ENCODE measurements at regions not wholly inside any gene's neighbourhood (a gene's known extent, or its start where the extent isn't known, plus 50 kb on each side); places are given as distances from the start of the nearest gene placed in this dataset.
"Not testable (repeated sequence)": the region's sequence is repeated elsewhere in the genome, so short reads cannot be mapped to it uniquely, and the experiment has no call there.

DNA sequence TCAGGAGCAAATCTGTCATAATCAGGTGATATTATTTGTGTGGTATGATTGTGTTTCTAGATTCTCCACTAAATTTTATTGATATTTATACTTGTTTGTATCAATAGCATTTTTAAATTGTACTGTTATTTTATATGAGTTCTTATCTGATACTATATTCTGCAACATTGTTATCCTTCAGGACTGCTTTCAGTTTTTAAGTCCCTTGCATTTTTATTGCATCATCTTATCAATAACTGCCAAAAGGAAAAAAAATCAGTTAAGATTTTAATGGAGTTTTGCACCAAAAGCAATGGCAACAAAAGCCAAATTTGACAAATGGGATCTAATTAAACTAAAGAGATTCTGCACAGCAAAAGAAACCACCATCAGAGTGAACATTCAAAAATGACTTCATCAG, 741.3 kb upstream of the CTNND2 start:
- Mint-ChIP-seq H3K4me3 (no peak overlapping the region), H3K36me3 (ENCODE audit: low read depth) (no peaks in the 10 kb centered on the region), H3K27ac (no peak overlapping the region), H3K27me3 (no peaks in the 10 kb centered on the region), H3K9me3 (peaks cover 35% of the 10 kb centered on the region), H3K4me1 (ENCODE audit: low read depth) (no peaks in the 10 kb centered on the region)
- intact Hi-C loops (cut with micrococcal nuclease): no loop called here

DNA sequence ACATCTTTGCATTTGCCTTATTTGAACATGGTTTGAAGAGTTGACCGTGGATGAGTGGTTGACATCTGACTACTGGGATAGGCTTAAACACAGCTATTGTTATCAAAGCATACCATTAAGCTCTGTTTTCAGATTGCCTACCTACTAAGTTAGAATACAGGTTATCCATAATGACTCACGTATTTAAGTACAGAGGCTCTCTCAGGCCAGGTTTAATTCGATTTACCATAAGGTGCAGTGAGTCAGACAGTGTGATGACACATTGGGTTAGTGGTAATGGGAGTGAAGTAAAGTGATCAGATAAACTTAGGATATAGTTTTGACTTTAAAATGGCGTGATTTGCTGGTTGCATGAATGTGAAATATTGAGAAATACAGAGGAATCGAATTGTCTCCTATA, 732.0 kb upstream of the CTNND2 start:
- Mint-ChIP-seq H3K27ac (no peak overlapping the region), H3K9me3 (peaks cover 63% of the 10 kb centered on the region), H3K36me3 (ENCODE audit: low read depth) (no peaks in the 10 kb centered on the region), H3K4me3 (no peak overlapping the region), H3K27me3 (no peaks in the 10 kb centered on the region), H3K4me1 (ENCODE audit: low read depth) (no peaks in the 10 kb centered on the region)
- intact Hi-C loops (cut with micrococcal nuclease): no loop called here

DNA sequence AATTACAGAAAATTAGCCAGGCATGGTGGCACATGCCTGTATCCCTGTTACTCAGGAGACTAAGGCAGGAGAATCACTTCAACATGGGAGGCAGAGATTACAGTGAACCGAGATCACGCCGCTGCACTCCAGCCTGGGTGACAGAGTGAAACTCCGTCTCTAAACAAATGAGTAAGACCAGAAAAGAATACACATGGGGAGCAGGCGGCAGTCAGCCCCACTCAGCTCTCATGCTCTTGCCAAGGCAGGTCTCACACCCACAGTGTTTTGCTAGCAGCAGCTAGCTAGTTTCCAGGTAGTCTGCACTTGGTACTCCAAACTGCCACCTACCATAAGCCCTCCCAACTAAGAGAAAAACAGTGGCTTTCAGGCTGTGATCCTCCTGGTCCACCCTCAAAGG, 722.3 kb upstream of the CTNND2 start:
- intact Hi-C loops (cut with micrococcal nuclease): no loop called here
- Mint-ChIP-seq H3K4me3 (no peak overlapping the region), H3K36me3 (ENCODE audit: low read depth) (no peaks in the 10 kb centered on the region), H3K4me1 (ENCODE audit: low read depth) (no peaks in the 10 kb centered on the region), H3K9me3 (peaks cover 56% of the 10 kb centered on the region), H3K27ac (no peak overlapping the region), H3K27me3 (no peaks in the 10 kb centered on the region)

DNA sequence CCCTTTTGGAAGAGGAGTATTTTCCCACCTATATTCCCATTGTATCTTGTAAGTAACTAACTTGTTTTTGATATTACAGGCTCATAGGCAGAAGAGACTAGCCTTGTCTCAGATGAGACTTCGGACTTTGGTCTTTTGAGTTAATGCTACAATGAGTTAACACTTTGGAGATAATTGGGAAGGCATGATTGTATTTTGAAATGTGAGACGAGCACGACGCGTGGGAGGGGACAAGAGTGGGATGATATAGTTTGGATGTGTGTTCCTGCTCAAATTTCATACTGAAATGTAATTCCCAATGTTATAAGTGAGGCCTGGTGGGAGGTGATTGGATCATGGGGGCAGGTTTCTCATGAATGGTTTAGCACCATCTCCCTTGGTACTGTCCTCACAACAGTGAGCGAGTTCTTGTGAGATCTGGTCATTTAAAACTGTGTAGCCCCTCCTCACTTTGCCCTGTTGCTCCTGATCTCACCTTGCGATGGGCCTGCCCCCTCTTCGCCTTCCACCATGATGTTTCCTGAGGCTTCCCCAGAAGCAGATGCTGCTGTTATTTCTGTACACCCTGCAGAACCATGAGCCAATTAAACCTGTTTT, 721.5 kb upstream of the CTNND2 start:
- Mint-ChIP-seq H3K4me3 (no peak overlapping the region), H3K27ac (no peak overlapping the region), H3K4me1 (ENCODE audit: low read depth) (no peaks in the 10 kb centered on the region), H3K9me3 (peaks cover 56% of the 10 kb centered on the region), H3K27me3 (no peaks in the 10 kb centered on the region), H3K36me3 (ENCODE audit: low read depth) (no peaks in the 10 kb centered on the region)
- intact Hi-C loops (cut with micrococcal nuclease): no loop called here

DNA sequence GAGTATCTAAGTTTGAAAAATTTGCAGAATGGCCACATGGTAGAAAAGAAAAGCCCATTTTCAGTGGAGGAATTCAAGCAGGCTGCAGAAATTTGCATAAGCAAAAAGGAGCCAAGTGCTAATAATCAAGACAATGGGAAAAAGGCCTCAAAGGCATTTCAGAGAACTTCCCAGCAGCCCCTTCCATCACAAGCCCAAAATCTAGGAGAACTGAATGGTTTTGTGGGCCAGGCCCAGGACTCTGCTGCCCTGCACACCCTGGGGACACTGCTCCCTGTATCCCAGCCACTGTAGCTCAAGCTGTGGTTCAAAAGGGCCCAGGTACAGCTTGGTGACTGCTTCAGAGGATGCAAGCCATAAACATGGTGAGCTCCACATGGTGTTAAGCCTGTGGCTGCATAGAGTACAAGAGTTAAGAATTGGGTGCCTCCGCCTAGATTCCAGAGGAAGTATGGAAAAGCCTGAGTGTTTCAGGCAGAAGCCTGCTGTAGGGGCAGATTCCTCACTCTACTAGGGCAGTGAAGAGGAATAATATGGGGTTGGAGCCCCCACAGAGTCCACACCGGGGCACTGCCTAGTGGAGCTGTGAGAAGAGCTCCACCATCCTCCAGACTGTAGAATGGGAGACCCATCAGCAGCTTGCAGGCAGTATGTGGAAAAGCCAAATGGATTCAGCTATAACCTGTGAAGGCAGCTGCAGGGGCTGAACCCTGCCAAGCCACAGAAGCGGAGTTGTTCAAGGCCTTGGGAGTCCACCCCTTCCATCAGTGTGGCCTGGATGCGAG, 720.7 kb upstream of the CTNND2 start:
- no peak overlapping the region for H3K4me3 Mint-ChIP-seq
- H3K36me3 Mint-ChIP-seq (ENCODE audit: low read depth): no peaks in the 10 kb centered on the region
- no peaks in the 10 kb centered on the region for H3K4me1 Mint-ChIP-seq (ENCODE audit: low read depth)
- H3K27me3 Mint-ChIP-seq: no peaks in the 10 kb centered on the region
- no peak overlapping the region for H3K27ac Mint-ChIP-seq
- intact Hi-C loops (cut with micrococcal nuclease): no loop called here
- H3K9me3 Mint-ChIP-seq: peaks cover 59% of the 10 kb centered on the region

DNA sequence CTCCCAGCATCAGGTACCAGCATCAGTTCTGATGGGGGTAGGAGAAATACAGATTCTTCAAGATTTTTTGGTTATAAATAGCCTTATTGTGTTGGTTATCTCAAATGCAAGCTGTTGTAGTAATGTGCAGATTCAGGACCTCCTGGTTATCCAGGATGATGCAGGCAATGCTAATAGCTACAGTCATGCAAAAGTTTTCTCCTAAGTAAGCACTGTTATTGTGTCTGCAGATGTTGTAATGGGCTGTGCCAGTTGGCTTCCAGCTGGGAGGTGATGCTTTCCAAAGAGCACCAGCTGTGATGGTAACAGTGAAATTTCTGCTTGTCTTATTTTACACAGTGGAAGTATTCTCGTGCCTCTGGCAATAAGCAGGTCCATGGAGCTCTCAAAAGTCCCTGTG, 719.2 kb upstream of the CTNND2 start:
- no peaks in the 10 kb centered on the region for H3K4me1 Mint-ChIP-seq (ENCODE audit: low read depth)
- H3K9me3 Mint-ChIP-seq: peaks cover 74% of the 10 kb centered on the region
- H3K4me3 Mint-ChIP-seq: no peak overlapping the region
- intact Hi-C loops (cut with micrococcal nuclease): no loop called here
- no peak overlapping the region for H3K27ac Mint-ChIP-seq
- H3K27me3 Mint-ChIP-seq: no peaks in the 10 kb centered on the region
- H3K36me3 Mint-ChIP-seq (ENCODE audit: low read depth): no peaks in the 10 kb centered on the region

DNA sequence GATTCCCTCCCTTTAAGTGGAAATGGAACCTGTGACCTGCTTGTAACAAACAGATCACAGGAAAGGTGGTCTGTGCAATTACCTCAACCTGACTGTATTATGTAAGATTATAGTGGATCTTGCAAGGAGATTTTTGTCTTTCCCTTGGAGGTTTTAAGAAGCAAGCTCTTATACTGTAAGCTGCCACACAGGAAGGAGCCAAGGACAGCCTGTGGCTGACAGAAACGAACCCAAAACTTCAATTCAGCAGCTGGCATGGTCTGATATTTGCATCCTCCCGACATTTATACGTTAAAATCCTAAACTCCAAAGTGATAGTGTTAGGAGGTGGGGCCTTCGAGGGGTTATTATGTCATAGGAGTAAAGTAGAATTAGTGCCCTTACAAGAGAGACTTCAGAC, 711.8 kb upstream of the CTNND2 start:
- Mint-ChIP-seq H3K36me3 (ENCODE audit: low read depth) (no peaks in the 10 kb centered on the region), H3K27ac (no peak overlapping the region), H3K9me3 (peaks cover 86% of the 10 kb centered on the region), H3K4me3 (no peak overlapping the region), H3K4me1 (ENCODE audit: low read depth) (no peaks in the 10 kb centered on the region), H3K27me3 (no peaks in the 10 kb centered on the region)
- intact Hi-C loops (cut with micrococcal nuclease): no loop called here

DNA sequence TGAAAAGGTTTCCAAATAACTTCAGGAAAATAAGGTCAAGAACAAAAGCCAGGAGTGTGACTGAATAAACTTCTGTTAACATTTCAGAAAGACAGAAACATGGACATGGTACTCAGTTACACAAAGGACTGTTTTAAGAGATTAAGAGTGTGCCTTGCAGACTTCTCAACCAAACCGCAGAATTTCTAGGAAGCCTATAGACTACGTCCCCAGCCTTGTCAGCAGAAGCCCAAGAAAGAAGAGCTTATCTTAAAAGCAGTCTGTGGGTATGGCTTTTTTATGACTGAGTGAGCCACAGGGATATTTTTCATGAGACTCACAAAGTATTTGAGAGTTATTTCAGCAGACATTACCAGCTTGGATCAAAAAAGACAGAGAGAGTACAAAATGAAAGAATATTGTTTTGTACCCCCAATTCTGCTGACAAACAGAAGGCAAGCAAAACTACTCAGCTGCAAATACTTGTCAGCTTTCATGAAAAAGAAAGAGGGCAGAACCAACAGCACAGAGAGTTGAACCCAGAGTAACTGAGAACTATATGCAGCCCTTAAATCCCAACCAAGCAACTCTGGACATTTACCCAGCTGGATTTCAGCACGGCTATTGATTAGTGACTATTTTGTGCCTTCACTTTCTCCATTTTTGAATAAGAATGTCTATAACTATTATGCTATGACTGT, 711.0 kb upstream of the CTNND2 start:
- Mint-ChIP-seq H3K4me3 (no peak overlapping the region), H3K4me1 (ENCODE audit: low read depth) (no peaks in the 10 kb centered on the region), H3K27me3 (no peaks in the 10 kb centered on the region), H3K9me3 (peaks cover 92% of the 10 kb centered on the region), H3K36me3 (ENCODE audit: low read depth) (no peaks in the 10 kb centered on the region), H3K27ac (no peak overlapping the region)
- intact Hi-C loops (cut with micrococcal nuclease): no loop called here

DNA sequence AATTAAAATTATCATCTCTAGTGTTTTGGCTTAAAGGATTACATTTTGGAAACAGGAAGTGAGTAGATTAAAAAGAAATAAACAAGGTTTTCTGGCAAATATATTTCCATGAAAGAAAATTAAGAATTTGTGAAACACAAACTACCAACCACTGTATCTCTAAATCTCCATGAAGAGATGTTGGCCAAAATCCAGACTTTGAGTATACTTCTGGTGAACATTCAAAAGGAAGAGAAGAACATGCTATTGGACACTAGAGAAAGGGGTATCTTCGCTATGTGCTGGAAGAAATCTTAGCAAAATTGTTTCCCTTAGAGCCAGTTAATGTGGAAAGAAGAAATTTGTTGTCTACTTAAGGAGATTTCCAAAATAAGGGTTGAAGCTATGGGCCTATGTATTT, 710.4 kb upstream of the CTNND2 start:
- intact Hi-C loops (cut with micrococcal nuclease): no loop called here
- Mint-ChIP-seq H3K27me3 (no peaks in the 10 kb centered on the region), H3K4me3 (no peak overlapping the region), H3K36me3 (ENCODE audit: low read depth) (no peaks in the 10 kb centered on the region), H3K4me1 (ENCODE audit: low read depth) (no peaks in the 10 kb centered on the region), H3K9me3 (peaks cover 85% of the 10 kb centered on the region), H3K27ac (no peak overlapping the region)

DNA sequence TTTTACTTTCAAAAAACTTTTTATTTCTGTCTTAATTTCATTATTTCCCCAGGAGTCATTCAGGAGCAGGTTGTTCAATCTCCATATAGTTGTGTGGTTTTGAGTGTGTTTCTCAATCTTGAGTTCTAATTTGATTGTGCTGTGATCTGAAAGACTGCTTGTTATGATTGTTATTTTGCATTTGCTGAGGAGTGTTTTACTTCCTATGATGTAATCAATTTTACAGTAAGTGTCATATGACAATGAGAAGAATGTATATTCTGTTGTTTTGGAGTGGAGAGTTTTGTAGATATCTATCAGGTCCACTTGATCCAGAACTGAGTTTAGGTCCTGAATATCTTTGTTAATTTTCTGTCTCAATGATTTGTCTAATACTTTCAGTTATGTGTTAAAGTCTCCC, 706.9 kb upstream of the CTNND2 start:
- Mint-ChIP-seq H3K9me3 (peaks cover 61% of the 10 kb centered on the region), H3K4me3 (no peak overlapping the region), H3K4me1 (ENCODE audit: low read depth) (no peaks in the 10 kb centered on the region), H3K27ac (no peak overlapping the region), H3K27me3 (no peaks in the 10 kb centered on the region), H3K36me3 (ENCODE audit: low read depth) (no peaks in the 10 kb centered on the region)
- intact Hi-C loops (cut with micrococcal nuclease): no loop called here

DNA sequence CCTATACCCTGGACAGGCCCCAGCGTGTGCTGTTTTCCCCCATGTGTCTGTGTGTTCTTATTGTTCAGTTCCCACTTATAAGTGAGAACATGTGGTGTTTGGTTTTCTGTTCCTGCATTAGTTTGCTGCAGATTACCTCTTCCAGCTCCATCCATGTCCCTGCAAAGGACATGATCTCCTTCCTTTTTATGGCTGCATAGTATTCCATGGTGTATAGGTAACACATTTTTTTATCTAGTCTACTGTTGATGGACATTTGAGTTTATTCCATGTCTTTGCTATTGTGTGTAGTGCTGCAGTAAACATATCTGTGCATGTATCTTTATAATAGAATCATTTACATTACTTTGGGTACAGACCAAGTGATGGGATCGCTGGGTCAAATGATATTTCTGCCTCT, 703.6 kb upstream of the CTNND2 start:
- peaks cover 42% of the 10 kb centered on the region for H3K9me3 Mint-ChIP-seq
- H3K4me3 Mint-ChIP-seq; H3K27ac Mint-ChIP-seq; intact Hi-C loops (cut with micrococcal nuclease); H3K4me1 Mint-ChIP-seq (ENCODE audit: low read depth); H3K27me3 Mint-ChIP-seq; H3K36me3 Mint-ChIP-seq (ENCODE audit: low read depth): not testable (repeated sequence)

DNA sequence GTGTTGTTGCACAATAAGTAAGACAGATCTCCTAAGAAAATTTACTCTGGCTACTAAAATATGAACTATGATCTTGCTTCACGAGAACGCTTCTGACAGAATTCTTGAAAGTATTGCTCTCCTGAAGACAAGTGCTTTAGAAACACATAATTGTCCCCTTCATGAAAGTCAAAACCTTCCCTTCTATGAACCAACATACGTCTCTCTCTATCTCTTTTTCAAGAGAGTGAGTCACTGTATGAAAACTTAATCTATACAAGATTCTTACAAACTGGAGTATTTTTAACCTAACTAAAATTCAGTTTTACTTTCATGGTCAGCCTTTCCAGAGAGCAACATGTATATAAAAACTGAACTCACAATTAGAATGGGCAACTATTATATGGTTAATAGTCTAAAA, 688.0 kb upstream of the CTNND2 start:
- Mint-ChIP-seq H3K27ac (no peak overlapping the region), H3K9me3 (peaks cover 19% of the 10 kb centered on the region), H3K4me1 (ENCODE audit: low read depth) (no peaks in the 10 kb centered on the region), H3K36me3 (ENCODE audit: low read depth) (no peaks in the 10 kb centered on the region), H3K4me3 (no peak overlapping the region), H3K27me3 (no peaks in the 10 kb centered on the region)
- intact Hi-C loops (cut with micrococcal nuclease): no loop called here

DNA sequence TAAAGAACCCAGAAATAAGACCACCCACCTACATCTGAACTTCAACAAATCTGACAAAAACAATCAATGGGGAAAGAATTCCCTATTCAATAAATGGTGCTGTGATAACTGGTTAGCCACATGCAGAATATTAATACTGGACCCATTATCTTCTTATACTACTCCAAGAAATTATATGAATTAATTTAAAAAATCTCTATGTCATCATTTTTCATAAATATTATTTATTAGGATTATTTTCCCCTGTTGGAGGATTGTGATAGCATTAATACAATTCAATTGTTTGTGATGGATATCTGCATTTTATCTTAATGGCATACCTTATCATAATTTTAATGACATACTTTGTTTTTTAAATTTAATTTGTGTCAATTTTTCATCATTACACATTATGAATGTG, 682.2 kb upstream of the CTNND2 start:
- no peak overlapping the region for H3K27ac Mint-ChIP-seq
- H3K9me3 Mint-ChIP-seq: peaks cover 32% of the 10 kb centered on the region
- no peaks in the 10 kb centered on the region for H3K4me1 Mint-ChIP-seq (ENCODE audit: low read depth)
- intact Hi-C loops (cut with micrococcal nuclease): no loop called here
- H3K4me3 Mint-ChIP-seq: no peak overlapping the region
- no peaks in the 10 kb centered on the region for H3K36me3 Mint-ChIP-seq (ENCODE audit: low read depth)
- H3K27me3 Mint-ChIP-seq: no peaks in the 10 kb centered on the region

DNA sequence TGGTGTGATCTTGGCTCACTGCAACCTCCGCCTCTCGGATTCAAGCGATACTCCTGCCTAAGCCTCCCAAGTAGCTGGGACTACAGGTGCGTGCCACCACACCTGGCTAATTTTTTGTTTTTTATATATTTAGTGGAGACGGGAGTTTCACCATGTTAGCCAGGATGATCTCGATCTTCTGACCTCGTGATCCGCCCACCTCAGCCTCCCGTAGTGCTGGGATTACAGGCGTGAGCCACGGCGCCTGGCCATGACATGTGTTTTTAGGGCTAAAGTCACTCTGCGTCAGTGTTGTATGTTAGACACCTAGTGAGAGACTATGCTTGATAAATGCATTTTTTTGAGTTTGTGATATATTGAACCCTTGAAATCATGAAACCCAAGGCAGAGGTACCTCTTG, 674.6 kb upstream of the CTNND2 start:
- H3K4me1 Mint-ChIP-seq (ENCODE audit: low read depth); H3K27me3 Mint-ChIP-seq; H3K27ac Mint-ChIP-seq; H3K4me3 Mint-ChIP-seq; H3K36me3 Mint-ChIP-seq (ENCODE audit: low read depth); H3K9me3 Mint-ChIP-seq; intact Hi-C loops (cut with micrococcal nuclease): not testable (repeated sequence)
